GM23338 (cell line): ENCODE measurements at regions not wholly inside any gene's neighbourhood (a gene's known extent, or its start where the extent isn't known, plus 50 kb on each side); places are given as distances from the start of the nearest gene placed in this dataset.

Experiments
- ATAC-seq: fragments of 200-7000 bp; cut with Tn5 transposase; 3 replicates; pipeline ENCODE4 v1.9.1; 2020
- DNase-seq: peaks from one replicate; pipeline ENCODE4 v3.0.0-alpha.2; 2015; ENCODE audit warnings: low spot score
- H2AFZ ChIP-seq: fragments of 200-600 bp; sonication (generic); 2 replicates; pipeline ENCODE4 v1.8.0; 2016; ENCODE audit warnings: antibody characterized with exemption, mild to moderate bottlenecking, moderate library complexity
- H3F3A ChIP-seq: fragments of 200-600 bp; sonication (generic); replicated peaks from 2 replicates; pipeline ENCODE4 v1.8.0; 2017; ENCODE audit warnings: antibody characterized with exemption, mixed run types, low read depth
- H3K27ac ChIP-seq: fragments of 200-600 bp; sonication (generic); 2 replicates; pipeline ENCODE4 v1.6.1; 2016; ENCODE audit warnings: low read depth
- H3K27me3 ChIP-seq: fragments of 200-600 bp; sonication (generic); 2 replicates; pipeline ENCODE4 v1.8.0; 2016; ENCODE audit warnings: mild to moderate bottlenecking, mixed run types, moderate library complexity; ENCODE audit not compliant: insufficient read depth
- H3K36me3 ChIP-seq: fragments of 200-600 bp; sonication (generic); 2 replicates; pipeline ENCODE4 v1.8.0; 2016; ENCODE audit warnings: mild to moderate bottlenecking; ENCODE audit not compliant: insufficient read depth
- H3K4me1 ChIP-seq: fragments of 200-600 bp; sonication (generic); 2 replicates; pipeline ENCODE4 v1.8.0; 2016; ENCODE audit warnings: mild to moderate bottlenecking, moderate library complexity; ENCODE audit not compliant: insufficient read depth
- H3K4me2 ChIP-seq: fragments of 200-600 bp; sonication (generic); 2 replicates; pipeline ENCODE4 v1.7.1; 2017; ENCODE audit warnings: mixed run types
- H3K4me3 ChIP-seq: fragments of 200-600 bp; sonication (generic); 2 replicates; pipeline ENCODE4 v1.6.1; 2016; ENCODE audit warnings: mixed run types
- H3K79me2 ChIP-seq: fragments of 200-600 bp; sonication (generic); replicated peaks from 2 replicates; pipeline ENCODE4 v1.8.0; 2017; ENCODE audit warnings: mild to moderate bottlenecking; ENCODE audit not compliant: insufficient read depth
- H3K9me2 ChIP-seq: fragments of 200-600 bp; sonication (generic); 2 replicates; pipeline ENCODE4 v1.8.0; 2017; ENCODE audit not compliant: insufficient read depth
- H4K20me1 ChIP-seq: fragments of 200-600 bp; sonication (generic); replicated peaks from 2 replicates; pipeline ENCODE4 v1.8.0; 2017; ENCODE audit warnings: mild to moderate bottlenecking; ENCODE audit not compliant: insufficient read depth
- H3K27ac Mint-ChIP-seq: 2 replicates; pipeline ENCODE4 v1.8.0; 2020; ENCODE audit warnings: inconsistent platforms, mild to moderate bottlenecking, moderate library complexity, mixed read lengths
- H3K27me3 Mint-ChIP-seq: 3 replicates; pipeline ENCODE4 v1.8.0; 2022; ENCODE audit warnings: low read depth, mild to moderate bottlenecking, moderate library complexity, mixed read lengths, inconsistent platforms; ENCODE audit not compliant: insufficient read depth, poor library complexity
- H3K36me3 Mint-ChIP-seq: 3 replicates; pipeline ENCODE4 v1.8.0; 2021; ENCODE audit warnings: low read depth, mild to moderate bottlenecking, inconsistent platforms, moderate library complexity, mixed read lengths
- H3K4me1 Mint-ChIP-seq: 3 replicates; pipeline ENCODE4 v1.8.0; 2020; ENCODE audit warnings: mild to moderate bottlenecking, inconsistent platforms, mixed read lengths
- H3K4me3 Mint-ChIP-seq: 3 replicates; pipeline ENCODE4 v1.8.0; 2021; ENCODE audit warnings: moderate library complexity, mild to moderate bottlenecking, inconsistent platforms, mixed read lengths
- H3K9me3 Mint-ChIP-seq: 3 replicates; pipeline ENCODE4 v1.8.0; 2020; ENCODE audit warnings: moderate library complexity, mild to moderate bottlenecking, inconsistent platforms, mixed read lengths
- EZH2 ChIP-seq: fragments of 200-600 bp; sonication (generic); IDR thresholded peaks from one replicate; pipeline ENCODE4 v1.8.0; 2017; ENCODE audit warnings: antibody characterized with exemption, mild to moderate bottlenecking, low read depth; ENCODE audit not compliant: unreplicated experiment
- EZH2phosphoT487 ChIP-seq: fragments of 200-600 bp; sonication (generic); IDR thresholded peaks from one replicate; pipeline ENCODE4 v1.8.1; 2018; ENCODE audit warnings: antibody characterized with exemption; ENCODE audit not compliant: unreplicated experiment
- JUNB ChIP-seq: IDR thresholded peaks from one replicate; pipeline ENCODE4 v1.6.1; 2016; ENCODE audit warnings: antibody characterized with exemption; ENCODE audit not compliant: unreplicated experiment
- REST ChIP-seq: IDR thresholded peaks from one replicate; pipeline ENCODE4 v1.6.1; 2018; ENCODE audit warnings: antibody characterized with exemption; ENCODE audit not compliant: unreplicated experiment
- STAT1 ChIP-seq: IDR thresholded peaks from one replicate; pipeline ENCODE4 v1.6.1; 2016; ENCODE audit warnings: antibody characterized with exemption; ENCODE audit not compliant: unreplicated experiment
- ZNF114 ChIP-seq: fragments of 250-450 bp; sonication (Bioruptor Pico); IDR thresholded peaks from 2 replicates; pipeline ENCODE4 v1.5.0; 2020; ENCODE audit warnings: mild to moderate bottlenecking, moderate library complexity
- TF ChIP-seq, protein P1 (sequence below): fragments of 250-450 bp; sonication (Bioruptor Pico); IDR thresholded peaks from 2 replicates; pipeline ENCODE4 v1.5.0; 2020; ENCODE audit warnings: mild to moderate bottlenecking, moderate library complexity
- TF ChIP-seq, protein P2 (sequence below), 2 experiments: fragments of 200-600 bp in 1 of 2; sonication (generic) in 1 of 2; conservative IDR thresholded peaks; 2 replicates each; pipeline versions ENCODE4 v1.5.1 to v1.6.1; 2016 to 2017; ENCODE audit warnings: antibody characterized with exemption in 2 of 2, low read depth in 2 of 2, mild to moderate bottlenecking in 2 of 2, moderate library complexity in 1 of 2

DNA sequence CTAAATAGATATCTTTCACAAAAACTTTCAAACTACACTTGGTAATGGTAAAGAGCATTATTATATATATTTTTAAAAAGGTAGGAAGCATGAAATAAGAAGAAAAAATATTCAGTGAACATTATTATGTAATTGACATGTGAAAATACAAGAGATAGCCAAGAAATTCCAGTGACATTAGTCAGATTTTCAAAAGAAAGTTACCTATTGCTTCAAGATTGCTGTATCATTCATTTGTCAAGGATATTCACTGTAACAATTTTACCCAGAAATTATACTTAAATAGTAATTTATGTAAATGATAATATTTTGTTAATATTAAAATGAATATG lies 350.2 kb downstream of the KIF2B start (continued):
- TF ChIP-seq, protein P1, sequence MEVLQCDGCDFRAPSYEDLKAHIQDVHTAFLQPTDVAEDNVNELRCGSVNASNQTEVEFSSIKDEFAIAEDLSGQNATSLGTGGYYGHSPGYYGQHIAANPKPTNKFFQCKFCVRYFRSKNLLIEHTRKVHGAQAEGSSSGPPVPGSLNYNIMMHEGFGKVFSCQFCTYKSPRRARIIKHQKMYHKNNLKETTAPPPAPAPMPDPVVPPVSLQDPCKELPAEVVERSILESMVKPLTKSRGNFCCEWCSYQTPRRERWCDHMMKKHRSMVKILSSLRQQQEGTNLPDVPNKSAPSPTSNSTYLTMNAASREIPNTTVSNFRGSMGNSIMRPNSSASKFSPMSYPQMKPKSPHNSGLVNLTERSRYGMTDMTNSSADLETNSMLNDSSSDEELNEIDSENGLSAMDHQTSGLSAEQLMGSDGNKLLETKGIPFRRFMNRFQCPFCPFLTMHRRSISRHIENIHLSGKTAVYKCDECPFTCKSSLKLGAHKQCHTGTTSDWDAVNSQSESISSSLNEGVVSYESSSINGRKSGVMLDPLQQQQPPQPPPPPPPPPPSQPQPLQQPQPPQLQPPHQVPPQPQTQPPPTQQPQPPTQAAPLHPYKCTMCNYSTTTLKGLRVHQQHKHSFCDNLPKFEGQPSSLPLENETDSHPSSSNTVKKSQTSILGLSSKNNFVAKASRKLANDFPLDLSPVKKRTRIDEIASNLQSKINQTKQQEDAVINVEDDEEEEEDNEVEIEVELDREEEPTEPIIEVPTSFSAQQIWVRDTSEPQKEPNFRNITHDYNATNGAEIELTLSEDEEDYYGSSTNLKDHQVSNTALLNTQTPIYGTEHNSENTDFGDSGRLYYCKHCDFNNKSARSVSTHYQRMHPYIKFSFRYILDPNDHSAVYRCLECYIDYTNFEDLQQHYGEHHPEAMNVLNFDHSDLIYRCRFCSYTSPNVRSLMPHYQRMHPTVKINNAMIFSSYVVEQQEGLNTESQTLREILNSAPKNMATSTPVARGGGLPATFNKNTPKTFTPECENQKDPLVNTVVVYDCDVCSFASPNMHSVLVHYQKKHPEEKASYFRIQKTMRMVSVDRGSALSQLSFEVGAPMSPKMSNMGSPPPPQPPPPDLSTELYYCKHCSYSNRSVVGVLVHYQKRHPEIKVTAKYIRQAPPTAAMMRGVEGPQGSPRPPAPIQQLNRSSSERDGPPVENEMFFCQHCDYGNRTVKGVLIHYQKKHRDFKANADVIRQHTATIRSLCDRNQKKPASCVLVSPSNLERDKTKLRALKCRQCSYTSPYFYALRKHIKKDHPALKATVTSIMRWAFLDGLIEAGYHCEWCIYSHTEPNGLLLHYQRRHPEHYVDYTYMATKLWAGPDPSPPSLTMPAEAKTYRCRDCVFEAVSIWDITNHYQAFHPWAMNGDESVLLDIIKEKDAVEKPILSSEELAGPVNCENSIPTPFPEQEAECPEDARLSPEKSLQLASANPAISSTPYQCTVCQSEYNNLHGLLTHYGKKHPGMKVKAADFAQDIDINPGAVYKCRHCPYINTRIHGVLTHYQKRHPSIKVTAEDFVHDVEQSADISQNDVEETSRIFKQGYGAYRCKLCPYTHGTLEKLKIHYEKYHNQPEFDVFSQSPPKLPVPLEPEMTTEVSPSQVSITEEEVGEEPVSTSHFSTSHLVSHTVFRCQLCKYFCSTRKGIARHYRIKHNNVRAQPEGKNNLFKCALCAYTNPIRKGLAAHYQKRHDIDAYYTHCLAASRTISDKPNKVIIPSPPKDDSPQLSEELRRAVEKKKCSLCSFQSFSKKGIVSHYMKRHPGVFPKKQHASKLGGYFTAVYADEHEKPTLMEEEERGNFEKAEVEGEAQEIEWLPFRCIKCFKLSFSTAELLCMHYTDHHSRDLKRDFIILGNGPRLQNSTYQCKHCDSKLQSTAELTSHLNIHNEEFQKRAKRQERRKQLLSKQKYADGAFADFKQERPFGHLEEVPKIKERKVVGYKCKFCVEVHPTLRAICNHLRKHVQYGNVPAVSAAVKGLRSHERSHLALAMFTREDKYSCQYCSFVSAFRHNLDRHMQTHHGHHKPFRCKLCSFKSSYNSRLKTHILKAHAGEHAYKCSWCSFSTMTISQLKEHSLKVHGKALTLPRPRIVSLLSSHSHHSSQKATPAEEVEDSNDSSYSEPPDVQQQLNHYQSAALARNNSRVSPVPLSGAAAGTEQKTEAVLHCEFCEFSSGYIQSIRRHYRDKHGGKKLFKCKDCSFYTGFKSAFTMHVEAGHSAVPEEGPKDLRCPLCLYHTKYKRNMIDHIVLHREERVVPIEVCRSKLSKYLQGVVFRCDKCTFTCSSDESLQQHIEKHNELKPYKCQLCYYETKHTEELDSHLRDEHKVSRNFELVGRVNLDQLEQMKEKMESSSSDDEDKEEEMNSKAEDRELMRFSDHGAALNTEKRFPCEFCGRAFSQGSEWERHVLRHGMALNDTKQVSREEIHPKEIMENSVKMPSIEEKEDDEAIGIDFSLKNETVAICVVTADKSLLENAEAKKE, result no peak
- TF ChIP-seq JUNB (no peak), EZH2 (no peak), EZH2phosphoT487 (no peak)

DNA sequence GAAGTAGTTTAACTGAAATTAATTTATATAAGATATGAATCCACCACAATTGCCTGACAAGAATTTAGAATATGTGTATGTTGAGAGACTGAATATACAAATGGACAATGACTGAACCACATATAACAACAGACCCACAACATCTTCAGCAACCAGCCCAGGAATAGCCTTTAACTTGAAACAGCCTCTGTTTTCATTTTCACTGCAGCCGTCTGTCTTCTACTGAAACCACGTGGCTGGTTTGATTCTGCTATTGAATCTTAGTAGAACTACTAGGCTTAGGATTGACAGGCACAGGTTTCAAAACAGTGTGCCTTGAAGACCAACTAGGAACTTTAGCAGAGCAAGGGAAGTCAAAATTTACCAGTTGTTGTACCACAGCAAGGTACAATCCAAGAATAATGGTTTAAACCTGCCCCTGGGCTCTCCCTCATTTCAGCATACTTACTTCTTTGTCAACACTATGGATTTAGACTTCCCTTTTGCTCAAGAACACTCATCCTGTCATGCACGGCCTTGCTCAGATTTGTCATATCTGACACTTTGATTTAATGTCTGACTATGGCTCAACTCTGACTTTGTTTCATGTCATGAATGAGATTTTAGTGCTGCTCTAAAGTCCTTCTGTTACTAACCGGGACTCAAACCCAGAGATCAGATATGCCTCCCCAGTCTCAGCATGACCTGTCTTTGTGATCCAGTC lies 355.0 kb downstream of the KIF2B start:
- Histone ChIP-seq H3K4me3 (no peak overlapping the region), H3K27ac (no peak overlapping the region), H3K36me3 (no peaks in the 10 kb centered on the region), H2AFZ (no peak overlapping the region; the same call in 1 of the 2 replicates), H3F3A (no peaks in the 10 kb centered on the region), H4K20me1 (no peaks in the 10 kb centered on the region), H3K4me1 (peaks cover 21% of the 10 kb centered on the region), H3K4me2 (no peak overlapping the region), H3K9me2 (no peaks in the 10 kb centered on the region), H3K27me3 (no peaks in the 10 kb centered on the region), H3K79me2 (no peaks in the 10 kb centered on the region)
- DNase-seq (no peak), ATAC-seq (no peak)
- no peak overlapping the region for H3K4me3 Mint-ChIP-seq
- peaks cover 8% of the 10 kb centered on the region; the same call in 2 of the 3 replicates for H3K36me3 Mint-ChIP-seq
- H3K4me1 Mint-ChIP-seq, result peaks cover 16% of the 10 kb centered on the region
- 0 out of 2 replicates have a peak overlapping the region, but pooled peaks have one; percentile 11 for H3K27ac Mint-ChIP-seq
- 0 out of 3 replicates have a peak, but pooled peaks cover 3% of the 10 kb centered on the region for H3K9me3 Mint-ChIP-seq
- H3K27me3 Mint-ChIP-seq, result no peaks in the 10 kb centered on the region
- TF ChIP-seq JUNB (no peak), EZH2phosphoT487 (no peak), ZNF114 (CRISPR knock-in tag) (no peak), STAT1 (no peak), REST (no peak)
- TF ChIP-seq, protein P2, sequence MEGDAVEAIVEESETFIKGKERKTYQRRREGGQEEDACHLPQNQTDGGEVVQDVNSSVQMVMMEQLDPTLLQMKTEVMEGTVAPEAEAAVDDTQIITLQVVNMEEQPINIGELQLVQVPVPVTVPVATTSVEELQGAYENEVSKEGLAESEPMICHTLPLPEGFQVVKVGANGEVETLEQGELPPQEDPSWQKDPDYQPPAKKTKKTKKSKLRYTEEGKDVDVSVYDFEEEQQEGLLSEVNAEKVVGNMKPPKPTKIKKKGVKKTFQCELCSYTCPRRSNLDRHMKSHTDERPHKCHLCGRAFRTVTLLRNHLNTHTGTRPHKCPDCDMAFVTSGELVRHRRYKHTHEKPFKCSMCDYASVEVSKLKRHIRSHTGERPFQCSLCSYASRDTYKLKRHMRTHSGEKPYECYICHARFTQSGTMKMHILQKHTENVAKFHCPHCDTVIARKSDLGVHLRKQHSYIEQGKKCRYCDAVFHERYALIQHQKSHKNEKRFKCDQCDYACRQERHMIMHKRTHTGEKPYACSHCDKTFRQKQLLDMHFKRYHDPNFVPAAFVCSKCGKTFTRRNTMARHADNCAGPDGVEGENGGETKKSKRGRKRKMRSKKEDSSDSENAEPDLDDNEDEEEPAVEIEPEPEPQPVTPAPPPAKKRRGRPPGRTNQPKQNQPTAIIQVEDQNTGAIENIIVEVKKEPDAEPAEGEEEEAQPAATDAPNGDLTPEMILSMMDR (conservative IDR thresholded peaks at IDR 0.05; ENCODE audit: low read depth in 2 of 2), result no peak
